ENCODE measurements at regions not wholly inside any gene's neighbourhood (a gene's known extent, or its start where the extent isn't known, plus 50 kb on each side); places are given as distances from the start of the nearest gene placed in this dataset.

DNA sequence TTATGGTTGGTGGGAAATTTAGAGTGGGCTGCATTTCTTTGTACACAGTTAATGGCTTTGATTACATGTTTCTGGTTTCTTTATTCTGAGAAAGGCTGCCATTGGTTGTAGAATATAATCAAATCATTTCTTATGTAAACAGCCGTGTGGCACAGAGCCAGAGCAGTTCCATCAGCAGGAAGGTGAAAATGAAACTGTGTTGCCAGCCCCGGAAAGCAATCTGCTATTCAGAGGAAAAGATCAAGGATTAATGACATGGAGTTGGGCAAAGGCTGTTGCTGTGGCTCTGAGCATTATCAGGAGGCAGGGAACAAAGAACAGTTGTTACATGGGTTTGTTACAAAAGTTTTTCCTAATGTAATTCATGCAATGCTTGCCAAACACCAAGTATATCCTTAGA lies 74.2 kb upstream of the ZNF716 start:
- 88% methylated on average over 2 of the region's 2 CpGs; no CpG with 5 or more reads in 1 of the 2 experiments for WGBS, 2 experiments (ENCODE audit: extremely low coverage in 1 of 2, insufficient coverage in 1 of 2, insufficient read length in 1 of 2, insufficient replicate concordance in 2 of 2, low coverage in 1 of 2, low lambda C conversion rate in 2 of 2, missing lambda C conversion rate in 1 of 2)
- no peak overlapping the region for H3K4me3 ChIP-seq (ENCODE audit: extremely low read depth in 1 of 4, insufficient read depth in 2 of 4, low read depth in 3 of 4, low read length in 4 of 4)
- no peaks in the 10 kb centered on the region for H3K4me1 ChIP-seq (replicated peaks in 1 of 4; ENCODE audit: control insufficient read depth in 3 of 4, insufficient read depth in 4 of 4, low read length in 3 of 4)
- H3K56ac ChIP-seq (replicated peaks; ENCODE audit: insufficient read length, low read depth, low read length) = no peak overlapping the region
- no peaks in the 10 kb centered on the region for H4K20me1 ChIP-seq (replicated peaks in 1 of 2; ENCODE audit: control insufficient read depth in 1 of 2, insufficient read depth in 2 of 2, low read length in 2 of 2)
- H3K79me2 ChIP-seq (ENCODE audit: control insufficient read depth in 1 of 2, insufficient read depth in 2 of 2, low read length in 2 of 2) = no peaks in the 10 kb centered on the region
- no peak overlapping the region for H2BK120ac ChIP-seq (replicated peaks; ENCODE audit: low read depth, low read length)
- H3K27me3 ChIP-seq (replicated peaks in 1 of 4; ENCODE audit: control insufficient read depth in 3 of 4, extremely low read depth in 1 of 4, insufficient read depth in 3 of 4, low read length in 3 of 4) = no peaks in the 10 kb centered on the region
- no peak overlapping the region for H4K8ac ChIP-seq (ENCODE audit: extremely low read depth, insufficient read depth, low read length)
- H3K9me3 ChIP-seq (ENCODE audit: insufficient read depth in 2 of 2, low read depth in 1 of 2, low read length in 1 of 2) = peaks cover 75 to 89% of the 10 kb centered on the region in 2 experiments
- H2BK15ac ChIP-seq (ENCODE audit: low read length) = no peak overlapping the region
- no peak overlapping the region for H3K4me2 ChIP-seq (ENCODE audit: insufficient read depth in 1 of 2, low read depth in 2 of 2, low read length in 2 of 2)
- no peaks in the 10 kb centered on the region for H3K36me3 ChIP-seq (ENCODE audit: control insufficient read depth in 2 of 4, insufficient read depth in 4 of 4, low read length in 3 of 4)
- ChIA-PET POLR2A (ENCODE audit: partially characterized antibody) (no interaction called here), CTCF (ENCODE audit: partially characterized antibody) (no interaction called here)
- FAIRE-seq (no peak), DNase-seq (ENCODE audit: low read depth in 1 of 2, low spot score in 2 of 2) (no peak)
- H3K79me1 ChIP-seq (ENCODE audit: low read depth, low read length) = no peaks in the 10 kb centered on the region
- H3K18ac ChIP-seq (ENCODE audit: extremely low read depth, low read length) = no peak overlapping the region
- no peak overlapping the region for H3K4ac ChIP-seq (replicated peaks; ENCODE audit: insufficient read length, low read depth, low read length)
- no peak overlapping the region for H3K27ac ChIP-seq (ENCODE audit: low read depth, low read length)
- H2BK12ac ChIP-seq (ENCODE audit: low read depth, low read length) = no peak overlapping the region
- no peak overlapping the region for H3K9ac ChIP-seq (replicated peaks in 1 of 4; ENCODE audit: extremely low read depth in 1 of 4, low read depth in 3 of 4, low read length in 3 of 4)
- H2AK5ac ChIP-seq (ENCODE audit: low read depth, low read length) = no peak overlapping the region
- H2AFZ ChIP-seq (ENCODE audit: low read length) = no peak overlapping the region
- no peak overlapping the region for H3K23ac ChIP-seq (ENCODE audit: insufficient read length)
- no peak overlapping the region for H2BK5ac ChIP-seq (ENCODE audit: low read depth, low read length)
- H4K91ac ChIP-seq (replicated peaks; ENCODE audit: insufficient read length, low read length) = no peak overlapping the region
- no peak overlapping the region for H4K5ac ChIP-seq (ENCODE audit: insufficient read length, low read depth, low read length)
- H3K14ac ChIP-seq (ENCODE audit: insufficient read length) = no peak overlapping the region
- no peak overlapping the region for H2BK20ac ChIP-seq (ENCODE audit: low read length)
- no peaks in the 10 kb centered on the region for H3K23me2 ChIP-seq (ENCODE audit: low read depth, low read length)
- TF ChIP-seq SIN3A (conservative IDR thresholded peaks at IDR 0.05 in 1 of 2, IDR thresholded peaks at IDR 0.05 in 1 of 2; ENCODE audit: low read depth in 1 of 2, low read length in 2 of 2) (no peak), TBP (IDR thresholded peaks at IDR 0.05; ENCODE audit: low read depth, low read length) (no peak), CHD2 (IDR thresholded peaks at IDR 0.05; ENCODE audit: low read length) (no peak), CBX5 (IDR thresholded peaks at IDR 0.05; ENCODE audit: low read depth, low read length) (no peak), YY1 (IDR thresholded peaks at IDR 0.05; ENCODE audit: low read depth, low read length) (no peak), TCF12 (IDR thresholded peaks at IDR 0.05; ENCODE audit: low read depth, low read length) (no peak), BACH1 (IDR thresholded peaks at IDR 0.05; ENCODE audit: low read length) (no peak), GABPA (IDR thresholded peaks at IDR 0.05; ENCODE audit: borderline replicate concordance, insufficient read depth, low read length) (no peak), JUND (IDR thresholded peaks at IDR 0.05; ENCODE audit: low read length) (no peak), ASH2L (IDR thresholded peaks at IDR 0.05; ENCODE audit: low read length) (no peak), NANOG (IDR thresholded peaks at IDR 0.05; ENCODE audit: insufficient read depth, low read depth, low read length, poor library complexity, severe bottlenecking) (no peak), RXRA (IDR thresholded peaks at IDR 0.05; ENCODE audit: insufficient read depth, low read depth, low read length) (no peak), JUN (IDR thresholded peaks at IDR 0.05; ENCODE audit: low read depth, low read length) (no peak), EP300 (IDR thresholded peaks at IDR 0.05; ENCODE audit: borderline replicate concordance in 1 of 2, low read depth in 2 of 2, low read length in 2 of 2) (no peak)
- TF ChIP-seq, protein P1, sequence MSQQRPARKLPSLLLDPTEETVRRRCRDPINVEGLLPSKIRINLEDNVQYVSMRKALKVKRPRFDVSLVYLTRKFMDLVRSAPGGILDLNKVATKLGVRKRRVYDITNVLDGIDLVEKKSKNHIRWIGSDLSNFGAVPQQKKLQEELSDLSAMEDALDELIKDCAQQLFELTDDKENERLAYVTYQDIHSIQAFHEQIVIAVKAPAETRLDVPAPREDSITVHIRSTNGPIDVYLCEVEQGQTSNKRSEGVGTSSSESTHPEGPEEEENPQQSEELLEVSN (IDR thresholded peaks at IDR 0.05) = no peak

Measured in H1 (cell line).